GM21423 (cell line): ENCODE measurements at regions not wholly inside any gene's neighbourhood (a gene's known extent, or its start where the extent isn't known, plus 50 kb on each side); places are given as distances from the start of the nearest gene placed in this dataset.

ENCODE experiments used
- ATAC-seq: cut with Tn5 transposase; IDR thresholded peaks from one replicate; pipeline ENCODE4 v1.9.1; 2021; ENCODE audit warnings: mild to moderate bottlenecking, moderate library complexity; ENCODE audit not compliant: unreplicated experiment

DNA sequence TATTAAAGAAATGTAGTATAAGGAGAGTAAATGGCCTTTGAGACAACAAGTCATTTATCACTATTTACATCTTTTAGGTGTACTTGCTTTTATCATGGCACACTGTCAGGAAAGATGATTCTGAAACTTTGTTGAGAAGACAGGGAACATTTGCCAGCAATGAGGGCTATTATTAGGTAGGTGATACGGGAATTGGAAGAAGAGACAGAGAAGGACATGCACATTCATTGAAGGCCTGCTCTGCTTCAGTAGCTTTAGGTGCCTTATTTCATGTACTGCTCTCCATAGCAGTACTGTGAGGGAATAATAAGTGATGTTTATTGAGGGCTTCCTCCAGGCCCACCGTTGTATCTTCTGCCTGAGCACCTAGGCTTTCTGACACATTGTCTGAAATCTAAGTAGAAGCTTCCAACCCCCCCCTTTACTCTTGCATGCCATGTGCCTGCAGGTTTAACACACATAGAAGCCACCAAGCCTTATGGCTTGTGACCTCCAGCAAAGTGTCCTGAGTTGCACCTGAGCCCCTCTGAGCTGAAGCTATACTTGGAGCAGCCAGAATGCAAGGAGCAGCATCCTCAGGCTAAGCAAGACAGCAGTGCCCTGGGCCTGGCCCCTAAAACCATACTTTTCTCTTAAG lies 275.2 kb upstream of the VLDLR start:
- ATAC-seq: no peak

DNA sequence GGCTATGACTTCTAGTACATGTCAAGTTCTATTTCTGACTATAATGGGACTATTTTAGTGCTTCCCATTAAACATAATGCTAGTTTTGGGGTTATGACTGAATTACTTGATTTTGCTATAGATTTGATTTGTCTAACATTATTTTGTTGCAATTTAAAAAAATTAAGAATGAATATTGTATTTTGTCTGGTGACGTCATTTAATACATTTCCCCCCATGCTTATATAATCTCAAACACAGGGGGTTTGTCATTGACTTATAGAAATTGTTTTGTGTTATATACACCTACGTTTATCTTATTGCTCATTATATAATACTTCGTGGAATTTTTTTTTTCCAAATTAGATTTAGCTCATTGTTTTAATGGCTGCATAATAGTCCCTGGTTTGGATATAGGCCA lies 270.3 kb upstream of the VLDLR start:
- no peak for ATAC-seq

DNA sequence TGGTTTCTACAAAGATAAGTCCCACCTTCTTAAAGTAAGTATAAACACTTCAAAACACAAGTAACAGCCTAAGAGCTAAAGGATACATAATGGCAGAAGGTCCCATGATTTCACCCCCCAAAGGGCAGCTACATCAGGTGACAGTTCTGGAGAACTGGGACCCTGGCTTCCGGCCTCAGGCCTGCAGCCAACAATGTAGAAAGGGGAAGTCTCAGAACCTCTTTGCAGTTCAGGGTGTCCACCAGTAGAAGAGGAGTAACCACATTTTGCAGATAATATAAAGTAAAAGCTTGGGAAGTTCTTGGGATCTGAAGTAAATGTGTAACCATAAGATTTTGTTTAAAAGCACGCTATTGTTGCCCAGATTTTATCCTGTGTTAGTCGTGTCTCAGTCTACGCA lies 267.4 kb upstream of the VLDLR start:
- ATAC-seq: no peak

DNA sequence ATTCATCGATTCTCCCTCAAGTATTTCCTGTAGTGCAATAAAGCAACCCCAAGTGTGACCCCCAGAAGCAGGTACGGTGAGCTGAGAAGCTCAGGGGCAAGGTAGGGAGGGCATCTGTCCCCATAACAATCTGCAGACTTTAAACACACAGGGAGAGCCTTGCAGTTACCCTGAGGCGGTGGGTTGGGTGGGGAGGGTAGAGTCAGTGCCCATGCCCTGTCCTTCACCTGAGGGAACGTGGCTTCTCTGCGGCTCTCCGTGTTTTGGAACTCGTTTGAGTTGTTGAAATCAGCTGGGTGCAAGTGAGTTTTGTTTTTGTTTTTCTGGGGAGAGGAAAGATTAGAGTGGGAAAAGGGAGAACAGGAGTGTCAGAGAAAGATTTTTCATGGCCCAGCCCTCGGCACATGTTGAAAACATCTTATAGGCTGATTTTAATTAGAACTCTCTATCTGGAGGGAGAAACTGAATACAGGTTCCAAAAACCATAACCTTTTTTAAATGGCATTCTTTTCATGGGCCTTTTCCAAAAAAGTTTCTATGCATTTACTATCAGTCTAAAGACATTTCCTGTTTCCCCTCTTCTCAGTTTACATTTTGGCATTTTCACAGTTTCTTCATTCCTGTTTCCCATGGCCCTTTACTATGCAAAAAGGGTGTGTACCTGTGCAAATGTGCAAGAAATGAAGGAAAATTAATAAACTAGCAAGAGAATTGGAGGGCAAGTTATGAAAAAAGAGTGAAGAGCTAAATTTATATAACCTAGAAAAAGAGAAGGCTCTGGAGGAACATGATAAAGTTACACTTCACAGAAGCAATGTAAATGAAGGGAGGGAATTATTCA lies 266.5 kb upstream of the VLDLR start:
- no peak for ATAC-seq

DNA sequence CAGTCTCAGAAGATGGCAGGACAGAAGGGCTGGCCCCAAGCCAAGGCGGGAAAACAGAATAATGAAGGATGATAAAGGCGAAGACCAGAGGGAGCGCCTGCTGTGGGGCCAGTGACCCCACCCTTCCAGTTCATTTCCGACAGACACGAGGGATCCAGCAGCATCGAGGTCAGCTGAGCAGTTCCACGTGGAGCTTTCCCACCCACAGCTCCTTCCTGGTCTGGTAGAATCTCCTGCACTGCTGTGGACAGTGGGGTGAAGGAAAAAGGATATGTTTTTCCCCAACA lies 265.9 kb upstream of the VLDLR start:
- no peak for ATAC-seq

DNA sequence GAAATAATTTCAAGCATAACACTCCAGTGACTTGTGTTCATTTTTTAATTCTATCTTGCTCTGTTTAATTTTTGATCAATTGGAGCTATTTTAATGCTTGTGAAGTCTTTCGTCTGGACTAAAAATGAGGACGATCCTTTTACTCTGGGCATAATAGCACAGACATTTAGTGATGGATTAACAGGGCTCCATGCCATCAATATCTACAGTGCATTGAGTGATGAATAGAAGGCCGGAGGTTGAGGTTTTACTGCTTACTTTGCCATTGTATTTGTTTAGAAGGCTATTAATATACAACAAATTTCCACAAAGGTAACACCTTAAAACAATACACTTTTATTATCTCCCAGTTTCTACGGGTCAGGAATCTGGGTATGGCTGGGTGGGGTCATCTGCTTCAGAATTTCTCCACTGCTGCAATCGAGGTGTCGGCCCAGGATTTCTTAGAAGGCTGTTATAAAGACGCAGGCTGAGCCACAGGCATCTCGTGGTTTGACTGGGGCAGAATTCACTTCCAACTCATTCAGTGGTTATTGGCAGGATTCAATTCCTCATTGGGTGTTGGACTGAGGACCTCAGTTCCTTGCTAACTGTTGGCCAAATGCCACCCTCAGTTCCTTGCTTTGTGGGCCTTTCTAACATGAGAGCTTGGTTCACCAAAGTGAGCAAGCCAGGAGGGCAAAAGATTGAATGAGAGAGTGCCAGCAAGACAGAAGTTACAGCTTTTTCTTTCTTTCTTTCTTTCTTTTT lies 265.4 kb upstream of the VLDLR start:
- ATAC-seq: no peak

DNA sequence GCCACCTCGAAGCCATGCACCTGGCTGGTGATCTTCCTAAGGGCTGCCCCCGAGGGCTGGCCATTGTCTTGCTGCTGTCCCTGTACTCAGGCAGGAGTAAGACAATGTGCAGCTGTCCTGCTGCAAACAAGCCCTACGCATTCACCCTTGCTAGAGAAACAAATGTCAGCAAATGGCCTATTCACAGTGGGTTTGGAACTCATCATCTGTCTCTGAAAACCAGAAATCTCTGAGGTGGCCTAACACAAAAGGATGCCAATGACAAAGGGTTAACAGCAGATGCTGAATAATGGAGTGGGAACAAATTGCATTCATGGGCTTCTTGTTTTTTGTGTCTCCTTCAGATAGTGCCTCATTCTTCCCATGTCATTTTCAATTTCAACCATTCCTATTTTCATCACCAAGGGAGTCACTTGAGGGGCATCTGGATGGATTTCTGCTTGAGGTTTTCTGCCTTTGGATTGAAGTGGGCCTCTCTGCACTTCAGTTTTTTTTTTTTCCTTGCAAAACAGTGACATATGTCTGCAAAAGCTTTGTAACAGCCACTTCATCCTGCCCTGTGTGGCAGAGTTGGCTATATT lies 261.6 kb upstream of the VLDLR start:
- no peak for ATAC-seq

DNA sequence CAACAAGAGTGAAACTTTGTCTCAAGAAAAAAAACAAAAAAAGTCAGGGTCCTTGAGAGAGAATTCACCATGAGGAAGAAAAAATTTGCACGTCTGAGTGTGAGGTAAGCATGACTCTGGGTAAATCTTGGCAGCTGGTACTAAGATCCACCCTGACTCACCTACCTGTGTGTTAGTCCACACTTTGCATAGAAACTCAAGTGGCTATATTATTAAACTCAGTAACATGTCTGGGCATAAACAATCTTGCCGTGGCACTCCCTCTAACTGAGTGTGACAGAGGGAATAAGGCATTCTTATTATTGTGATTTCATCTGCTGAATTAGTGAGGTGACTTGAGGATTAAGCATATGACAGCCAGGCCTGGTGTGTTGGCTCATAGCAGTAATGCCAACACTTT lies 259.4 kb upstream of the VLDLR start:
- ATAC-seq: no peak

DNA sequence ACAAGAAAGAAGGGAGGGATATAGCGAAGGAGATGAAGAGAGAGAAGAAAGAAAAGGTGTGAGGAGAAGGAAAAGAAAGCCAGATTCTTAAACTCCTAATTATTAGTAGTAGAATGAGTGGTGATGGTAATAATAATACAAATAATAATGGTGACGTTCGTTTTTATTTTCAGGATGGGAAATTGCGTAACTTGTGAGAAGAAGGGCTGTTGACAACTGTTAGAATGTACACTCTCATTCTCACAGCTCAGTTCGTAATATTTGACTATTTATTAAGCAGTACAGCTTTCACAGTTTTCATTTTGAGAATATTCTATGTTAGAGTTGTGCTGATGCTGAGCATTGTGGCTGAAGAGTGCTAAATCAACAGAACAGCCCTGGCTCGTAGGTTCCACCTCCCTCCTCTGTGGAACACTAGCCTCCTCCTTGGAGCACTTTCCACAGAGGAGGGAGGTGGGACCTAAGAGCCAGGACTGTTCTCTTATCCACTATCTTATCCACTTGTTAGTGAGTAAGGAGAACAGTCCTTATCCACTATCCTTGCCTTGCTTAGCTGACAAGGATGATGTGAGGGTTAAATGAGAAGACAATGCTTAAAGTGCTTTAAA lies 258.3 kb upstream of the VLDLR start:
- no peak for ATAC-seq

DNA sequence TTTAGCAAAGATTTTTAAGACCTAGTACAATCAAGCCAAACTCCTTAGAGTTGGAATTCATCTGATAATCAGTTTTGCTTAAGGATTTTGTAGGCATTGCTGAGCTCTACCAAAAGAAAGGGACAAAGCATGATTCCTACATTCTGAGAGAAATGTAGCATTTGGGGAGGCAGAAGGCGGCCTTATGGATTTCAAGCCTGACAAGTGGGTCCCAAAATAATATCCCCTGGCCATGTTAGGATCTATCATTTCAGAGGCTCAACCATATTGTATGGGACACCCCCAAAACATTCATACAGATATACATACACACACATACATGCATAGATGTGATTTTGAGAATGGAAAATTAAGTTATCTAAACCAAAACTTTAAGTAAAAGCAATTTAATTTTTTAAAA lies 257.8 kb upstream of the VLDLR start:
- ATAC-seq: no peak

DNA sequence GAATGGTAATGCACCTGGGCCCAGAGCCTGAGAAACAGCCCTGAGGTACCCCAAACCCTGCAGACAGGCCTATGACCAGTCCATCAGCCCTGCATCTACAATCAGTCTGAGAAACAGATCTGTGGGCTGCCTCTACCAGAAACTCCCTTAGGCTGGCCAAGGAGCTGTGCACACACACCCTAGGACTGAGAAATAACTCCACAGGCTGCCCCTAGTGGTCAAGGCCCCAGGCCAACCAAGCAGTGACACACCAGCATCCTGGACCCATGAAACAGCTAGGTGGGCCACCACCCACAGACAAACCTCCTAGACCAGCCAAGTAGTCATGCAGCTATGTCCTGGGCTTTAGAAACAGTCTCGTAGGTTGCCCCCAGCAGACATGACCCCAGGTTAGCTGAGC lies 253.6 kb upstream of the VLDLR start:
- no peak for ATAC-seq

DNA sequence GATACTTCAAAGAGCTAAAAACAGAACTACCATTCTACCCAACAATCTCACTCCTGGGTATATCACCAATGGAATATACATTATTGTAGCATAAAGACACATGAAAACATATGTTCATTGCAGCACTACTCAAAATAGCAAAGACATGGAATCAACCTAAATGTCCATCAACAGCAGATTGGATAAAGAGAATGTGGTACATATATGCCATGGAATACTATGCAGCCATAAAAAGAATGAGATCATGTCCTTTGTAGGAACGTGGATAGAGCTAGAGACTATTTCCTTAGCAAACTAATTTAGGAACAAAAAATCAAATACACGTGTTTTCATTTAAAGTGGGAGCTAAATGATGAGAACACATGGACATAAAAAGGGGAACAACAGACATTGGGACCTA lies 247.9 kb upstream of the VLDLR start:
- no peak for ATAC-seq

DNA sequence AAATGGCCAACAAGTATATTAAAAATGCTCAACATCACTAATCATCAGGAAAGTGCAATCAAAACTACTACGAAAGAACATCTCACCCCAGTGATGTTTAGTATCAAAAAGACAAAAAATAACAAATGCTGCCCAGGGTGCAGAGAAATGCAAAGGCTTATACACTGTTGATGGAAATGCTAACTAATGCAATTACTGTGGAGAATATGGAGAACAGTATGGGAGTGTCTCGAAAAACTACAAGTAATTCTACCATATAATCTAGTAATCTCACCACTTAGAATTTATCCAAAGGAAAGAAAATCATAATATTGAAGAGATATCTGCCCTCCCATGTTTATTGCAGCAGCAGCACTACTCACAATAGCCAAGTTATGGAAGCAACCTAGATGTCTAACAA lies 246.5 kb upstream of the VLDLR start:
- no peak for ATAC-seq

DNA sequence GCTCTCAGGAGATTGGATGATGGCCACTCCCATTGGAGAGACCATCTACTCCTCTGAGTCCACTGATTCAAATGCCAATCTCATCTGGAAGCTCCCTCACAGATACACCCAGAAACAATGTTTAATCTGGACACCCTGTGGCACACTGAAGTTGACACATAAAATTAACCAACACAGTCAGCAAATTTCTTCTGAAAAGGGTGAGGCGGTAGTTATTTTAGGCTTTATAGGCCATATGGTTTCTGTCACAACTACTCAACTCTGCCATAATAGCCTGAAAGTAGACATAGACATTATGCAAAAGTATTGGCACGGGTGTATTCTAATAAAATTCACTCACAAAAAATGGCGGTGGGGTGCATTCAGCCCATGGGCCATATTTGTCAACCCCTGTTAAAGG lies 244.5 kb upstream of the VLDLR start:
- ATAC-seq: no peak

DNA sequence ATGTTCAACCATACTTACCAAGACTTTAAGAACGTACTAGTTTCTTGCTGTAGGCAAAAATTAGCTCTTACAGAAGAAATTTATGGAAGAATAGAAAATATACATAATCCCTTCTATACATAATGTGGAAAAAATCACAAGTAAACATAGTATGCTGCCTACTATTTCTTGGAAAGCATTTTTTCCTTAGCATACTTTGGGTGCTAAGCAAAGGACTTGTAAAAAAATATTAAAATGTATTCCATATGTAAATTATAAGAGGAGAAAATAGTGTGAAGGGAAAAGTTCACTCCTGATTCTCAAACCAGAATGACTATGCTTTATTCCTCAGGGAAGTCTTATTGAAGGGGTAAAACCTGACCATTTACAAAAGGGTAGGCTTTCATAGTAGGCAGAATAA lies 243.8 kb upstream of the VLDLR start:
- ATAC-seq: no peak

DNA sequence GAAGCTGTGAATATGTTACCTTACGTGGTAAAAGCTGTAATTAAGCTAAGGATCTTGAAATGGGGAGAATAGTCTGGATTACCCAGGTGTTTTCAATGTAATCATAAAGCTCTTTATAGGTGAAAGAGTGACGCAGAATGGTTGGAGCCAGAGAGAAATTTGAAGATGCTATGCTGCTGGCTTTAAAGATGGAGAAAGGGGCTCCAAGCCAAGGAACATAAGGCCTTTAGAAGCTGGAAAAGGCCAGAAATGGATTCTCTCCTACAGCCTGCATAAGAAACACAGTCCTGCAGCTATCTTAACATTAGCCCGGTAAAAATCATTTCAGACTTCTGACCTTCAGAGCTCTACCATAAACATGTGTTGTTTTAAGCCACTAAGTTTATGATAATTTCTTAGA lies 243.3 kb upstream of the VLDLR start:
- no peak for ATAC-seq

DNA sequence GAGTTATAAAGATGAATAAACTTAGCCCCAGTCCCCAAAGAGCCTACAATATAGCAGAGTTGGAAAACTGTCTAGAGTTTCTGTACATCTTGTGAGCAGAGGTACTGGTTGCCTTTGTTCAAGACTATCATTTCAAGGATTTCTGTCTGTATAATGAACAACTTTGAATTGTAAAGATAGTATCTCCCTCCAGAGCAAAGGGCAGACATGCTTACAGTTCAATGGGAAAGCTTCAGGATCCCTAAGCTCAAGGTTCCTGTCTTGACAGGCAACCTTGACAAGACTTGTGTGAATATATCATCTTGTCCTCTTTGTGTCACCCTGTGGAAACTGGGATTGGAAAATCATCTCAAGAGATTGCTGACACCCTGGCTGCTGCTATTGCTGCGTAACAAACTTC lies 242.8 kb upstream of the VLDLR start:
- ATAC-seq: no peak

DNA sequence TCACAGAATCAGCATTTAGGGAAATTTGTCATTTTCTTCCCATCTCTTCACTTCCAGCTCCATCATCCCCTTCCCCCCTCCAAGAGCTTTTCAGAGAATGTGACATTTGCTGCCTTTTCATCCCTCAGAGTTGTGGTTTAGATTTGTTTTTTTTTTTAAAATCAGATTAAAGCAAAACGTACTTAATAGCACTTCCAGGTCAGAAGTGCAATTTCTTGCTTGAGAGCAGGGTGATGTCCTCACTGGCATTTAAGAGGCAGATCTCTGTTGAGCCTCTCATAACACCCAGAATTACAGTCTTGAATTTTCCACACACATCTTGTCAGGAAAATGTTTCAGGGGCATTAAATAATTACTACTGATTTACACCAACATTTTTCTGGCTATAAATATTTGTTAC lies 236.8 kb upstream of the VLDLR start:
- no peak for ATAC-seq

DNA sequence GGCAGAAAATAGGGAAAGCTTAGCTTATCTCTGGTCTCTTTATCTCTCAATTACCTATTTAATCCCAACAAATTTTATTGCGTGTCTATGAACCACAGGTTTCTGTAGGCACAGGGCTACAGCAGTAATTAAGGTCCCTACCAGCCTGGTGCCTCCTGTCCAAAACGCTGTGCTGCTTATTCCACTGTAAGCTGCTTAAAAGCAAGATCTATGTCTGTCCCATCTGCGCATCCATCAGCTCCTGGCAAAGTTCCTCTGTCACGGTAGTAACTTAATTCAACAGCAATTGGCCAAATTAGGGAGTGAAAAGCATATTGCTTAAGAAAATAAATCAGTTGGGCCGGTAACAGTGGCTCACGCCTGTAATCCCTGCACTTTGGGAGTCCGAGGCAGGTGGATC lies 235.8 kb upstream of the VLDLR start:
- no peak for ATAC-seq

DNA sequence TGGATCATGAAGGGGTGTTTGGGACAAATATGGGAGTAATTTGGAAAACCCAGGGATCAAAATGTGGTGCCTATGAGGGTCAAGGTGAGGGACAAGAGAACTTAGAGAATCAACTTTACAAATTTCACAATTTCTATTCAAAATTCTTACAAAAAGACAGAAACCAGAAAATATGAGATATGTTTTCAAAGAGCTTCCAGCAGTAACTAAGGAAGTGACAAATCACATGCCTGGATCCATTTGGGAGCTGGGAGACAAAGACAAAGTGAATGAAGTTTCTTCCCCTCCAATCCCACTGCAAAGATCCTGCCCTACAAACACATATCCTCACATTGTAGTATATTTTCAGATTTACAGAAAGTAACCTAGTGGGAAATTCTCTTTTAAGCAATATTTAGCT lies 235.0 kb upstream of the VLDLR start:
- no peak for ATAC-seq

DNA sequence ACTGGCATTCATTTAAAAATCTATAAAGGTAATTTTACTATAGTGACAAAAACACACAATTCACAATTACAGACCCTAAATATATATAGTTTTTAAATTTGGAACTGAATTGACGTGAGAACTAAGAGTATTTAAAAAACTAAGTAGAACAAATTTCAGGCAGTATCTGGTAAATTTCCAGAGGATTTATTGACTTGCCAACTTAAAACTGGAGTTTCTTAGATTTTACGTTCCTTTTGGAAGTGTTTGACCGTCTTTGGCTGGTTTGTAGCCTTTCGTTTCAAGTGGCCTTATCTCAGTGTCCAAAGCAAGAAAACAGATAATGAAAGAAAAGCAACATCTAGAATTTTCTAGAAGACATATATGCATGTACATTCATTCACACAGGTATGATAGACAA lies 234.4 kb upstream of the VLDLR start:
- ATAC-seq: no peak

DNA sequence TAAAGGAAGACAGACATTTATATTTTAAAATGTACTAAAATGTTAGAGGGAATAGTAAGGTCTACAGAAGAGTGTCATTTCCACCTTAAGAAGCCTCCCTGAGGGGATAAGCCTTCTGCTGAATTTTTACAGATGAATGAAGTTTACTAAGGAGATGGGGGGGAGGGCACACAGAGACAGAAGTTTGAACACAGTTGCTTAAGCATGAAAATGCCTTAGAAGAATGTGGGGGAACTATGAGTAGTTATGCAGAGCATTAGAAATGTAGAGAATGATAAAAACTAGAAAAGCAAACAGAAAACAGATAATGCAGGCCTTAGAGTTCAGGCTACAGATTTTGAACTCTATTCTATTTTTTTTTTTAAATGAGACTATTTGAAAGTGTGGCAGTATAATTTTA lies 232.2 kb upstream of the VLDLR start:
- no peak for ATAC-seq
